ENCODE measurements at regions not wholly inside any gene's neighbourhood (a gene's known extent, or its start where the extent isn't known, plus 50 kb on each side); places are given as distances from the start of the nearest gene placed in this dataset.

GRCh38 chr2:18096836-18097405 is 218.5 kb downstream of the KCNS3 start:
- Histone ChIP-seq H3K79me2 (no peaks in the 10 kb centered on the region), H3K9me3 (ENCODE audit: control insufficient read depth, low read length) (no peaks in the 10 kb centered on the region), H3K36me3 (ENCODE audit: control insufficient read depth, insufficient read depth, low read length) (no peaks in the 10 kb centered on the region), H3K9ac (no peak overlapping the region), H3K27ac (no peak overlapping the region), H3K4me1 (no peaks in the 10 kb centered on the region), H3K4me2 (ENCODE audit: low read length) (no peak overlapping the region), H3K27me3 (ENCODE audit: control insufficient read depth, insufficient read depth, low read length) (no peaks in the 10 kb centered on the region), H2AFZ (no peak overlapping the region), H3K4me3 (ENCODE audit: low read depth, low read length) (no peak overlapping the region)
- TF ChIP-seq, protein P1, sequence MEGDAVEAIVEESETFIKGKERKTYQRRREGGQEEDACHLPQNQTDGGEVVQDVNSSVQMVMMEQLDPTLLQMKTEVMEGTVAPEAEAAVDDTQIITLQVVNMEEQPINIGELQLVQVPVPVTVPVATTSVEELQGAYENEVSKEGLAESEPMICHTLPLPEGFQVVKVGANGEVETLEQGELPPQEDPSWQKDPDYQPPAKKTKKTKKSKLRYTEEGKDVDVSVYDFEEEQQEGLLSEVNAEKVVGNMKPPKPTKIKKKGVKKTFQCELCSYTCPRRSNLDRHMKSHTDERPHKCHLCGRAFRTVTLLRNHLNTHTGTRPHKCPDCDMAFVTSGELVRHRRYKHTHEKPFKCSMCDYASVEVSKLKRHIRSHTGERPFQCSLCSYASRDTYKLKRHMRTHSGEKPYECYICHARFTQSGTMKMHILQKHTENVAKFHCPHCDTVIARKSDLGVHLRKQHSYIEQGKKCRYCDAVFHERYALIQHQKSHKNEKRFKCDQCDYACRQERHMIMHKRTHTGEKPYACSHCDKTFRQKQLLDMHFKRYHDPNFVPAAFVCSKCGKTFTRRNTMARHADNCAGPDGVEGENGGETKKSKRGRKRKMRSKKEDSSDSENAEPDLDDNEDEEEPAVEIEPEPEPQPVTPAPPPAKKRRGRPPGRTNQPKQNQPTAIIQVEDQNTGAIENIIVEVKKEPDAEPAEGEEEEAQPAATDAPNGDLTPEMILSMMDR (IDR thresholded peaks at IDR 0.05) = no peak

DNA sequence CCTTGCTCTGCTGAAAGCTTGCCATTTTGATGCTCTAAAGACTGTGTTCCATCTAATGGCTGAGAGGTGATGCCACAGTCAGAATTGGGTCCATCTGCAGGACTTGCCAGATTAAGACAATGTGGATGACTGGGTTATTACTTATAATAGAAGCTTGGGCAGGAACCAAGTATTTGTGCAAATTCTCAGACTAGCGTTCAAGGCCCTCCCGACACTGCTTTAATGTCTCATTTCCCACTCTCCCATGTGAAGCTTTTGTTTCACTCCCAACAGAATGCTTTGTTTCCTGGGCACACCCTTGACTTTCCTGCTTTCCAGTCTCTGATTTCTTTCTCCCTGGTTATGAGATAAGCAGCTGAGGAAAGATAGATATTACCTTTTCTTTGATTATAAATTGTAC is 215.8 kb downstream of the KCNS3 start:
- no peaks in the 10 kb centered on the region for H3K36me3 ChIP-seq (ENCODE audit: control insufficient read depth, insufficient read depth, low read length)
- no peaks in the 10 kb centered on the region for H3K27me3 ChIP-seq (ENCODE audit: control insufficient read depth, insufficient read depth, low read length)
- no peak overlapping the region for H3K4me3 ChIP-seq (ENCODE audit: low read depth, low read length)
- no peak overlapping the region for H3K9ac ChIP-seq
- H3K27ac ChIP-seq = no peak overlapping the region
- H3K4me1 ChIP-seq = no peaks in the 10 kb centered on the region
- TF ChIP-seq, protein P1 (IDR thresholded peaks at IDR 0.05) = no peak
- H3K9me3 ChIP-seq (ENCODE audit: control insufficient read depth, low read length) = no peaks in the 10 kb centered on the region
- no peak overlapping the region for H3K4me2 ChIP-seq (ENCODE audit: low read length)
- no peak overlapping the region for H2AFZ ChIP-seq
- H3K79me2 ChIP-seq = no peaks in the 10 kb centered on the region

GRCh38 chr2:18093196-18093595 is 214.7 kb downstream of the KCNS3 start:
- Histone ChIP-seq H2AFZ (no peak overlapping the region), H3K4me1 (no peaks in the 10 kb centered on the region), H3K27ac (no peak overlapping the region), H3K9me3 (ENCODE audit: control insufficient read depth, low read length) (no peaks in the 10 kb centered on the region), H3K27me3 (ENCODE audit: control insufficient read depth, insufficient read depth, low read length) (no peaks in the 10 kb centered on the region), H3K4me3 (ENCODE audit: low read depth, low read length) (no peak overlapping the region), H3K79me2 (no peaks in the 10 kb centered on the region), H3K9ac (no peak overlapping the region), H3K4me2 (ENCODE audit: low read length) (no peak overlapping the region), H3K36me3 (ENCODE audit: control insufficient read depth, insufficient read depth, low read length) (no peaks in the 10 kb centered on the region)
- TF ChIP-seq, protein P1 (IDR thresholded peaks at IDR 0.05) = no peak

GRCh38 chr2:18092760-18093159 is 214.3 kb downstream of the KCNS3 start:
- H3K4me3 ChIP-seq (ENCODE audit: low read depth, low read length) = no peak overlapping the region
- no peaks in the 10 kb centered on the region for H3K79me2 ChIP-seq
- H3K4me2 ChIP-seq (ENCODE audit: low read length) = no peak overlapping the region
- H3K36me3 ChIP-seq (ENCODE audit: control insufficient read depth, insufficient read depth, low read length) = no peaks in the 10 kb centered on the region
- no peak overlapping the region for H3K27ac ChIP-seq
- H2AFZ ChIP-seq = no peak overlapping the region
- no peak overlapping the region for H3K9ac ChIP-seq
- H3K27me3 ChIP-seq (ENCODE audit: control insufficient read depth, insufficient read depth, low read length) = no peaks in the 10 kb centered on the region
- H3K9me3 ChIP-seq (ENCODE audit: control insufficient read depth, low read length) = no peaks in the 10 kb centered on the region
- TF ChIP-seq, protein P1 (IDR thresholded peaks at IDR 0.05) = no peak
- no peaks in the 10 kb centered on the region for H3K4me1 ChIP-seq

DNA sequence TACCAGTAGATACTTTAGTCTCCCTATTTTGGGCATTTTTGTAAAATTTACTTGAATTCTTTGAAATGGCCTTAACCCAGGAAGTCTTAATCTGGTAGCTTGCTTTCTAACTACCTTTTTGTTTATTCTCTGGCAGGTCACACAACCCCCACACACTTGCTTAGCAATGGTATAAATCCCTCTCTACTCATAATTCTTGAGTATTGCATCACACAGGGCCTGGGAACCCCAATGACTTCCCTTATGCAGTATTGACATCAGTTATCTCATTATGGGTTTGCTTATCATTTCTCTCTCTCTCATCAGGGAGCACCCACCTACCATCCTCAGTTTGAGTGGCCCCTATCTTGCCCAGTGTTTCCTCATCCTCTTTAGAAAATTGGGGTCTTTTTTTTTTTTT is 207.1 kb downstream of the KCNS3 start:
- no peak overlapping the region for H3K27ac ChIP-seq
- H3K9me3 ChIP-seq (ENCODE audit: control insufficient read depth, low read length) = peaks cover 6% of the 10 kb centered on the region
- H3K4me3 ChIP-seq (ENCODE audit: low read depth, low read length) = no peak overlapping the region
- no peak overlapping the region for H2AFZ ChIP-seq
- H3K4me2 ChIP-seq (ENCODE audit: low read length) = no peak overlapping the region
- H3K36me3 ChIP-seq (ENCODE audit: control insufficient read depth, insufficient read depth, low read length) = no peaks in the 10 kb centered on the region
- H3K4me1 ChIP-seq = no peaks in the 10 kb centered on the region
- no peaks in the 10 kb centered on the region for H3K27me3 ChIP-seq (ENCODE audit: control insufficient read depth, insufficient read depth, low read length)
- TF ChIP-seq, protein P1 (IDR thresholded peaks at IDR 0.05) = no peak
- H3K79me2 ChIP-seq = no peaks in the 10 kb centered on the region
- H3K9ac ChIP-seq = no peak overlapping the region

Measured in parathyroid adenoma (tissue), 2 donors.